GM19452 (cell line): ENCODE measurements at regions not wholly inside any gene's neighbourhood (a gene's known extent, or its start where the extent isn't known, plus 50 kb on each side); places are given as distances from the start of the nearest gene placed in this dataset.

Experiments
- ATAC-seq: cut with Tn5 transposase; IDR thresholded peaks from one replicate; pipeline ENCODE4 v1.9.1; 2021; ENCODE audit not compliant: unreplicated experiment

DNA sequence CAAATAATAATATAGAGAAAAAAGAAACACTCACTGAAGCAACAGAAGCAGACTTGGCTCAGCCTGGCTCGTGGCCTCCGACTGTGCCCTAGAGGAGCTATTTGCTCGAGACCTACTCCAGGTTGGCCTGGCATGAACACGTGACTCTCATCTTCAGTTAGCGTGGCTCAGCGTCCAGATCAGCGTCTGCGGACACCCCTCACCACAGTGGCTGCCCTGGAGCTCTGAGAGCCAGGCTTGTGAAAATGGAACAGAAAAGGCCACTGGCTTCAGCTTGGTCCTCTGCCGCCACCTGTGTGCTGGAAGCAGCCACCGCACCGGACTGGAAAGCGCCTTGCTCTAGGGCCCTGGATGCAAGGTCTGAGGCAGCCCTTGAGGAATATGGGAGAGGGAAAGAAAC lies 1184.0 kb upstream of the GYPC start:
- no peak for ATAC-seq

DNA sequence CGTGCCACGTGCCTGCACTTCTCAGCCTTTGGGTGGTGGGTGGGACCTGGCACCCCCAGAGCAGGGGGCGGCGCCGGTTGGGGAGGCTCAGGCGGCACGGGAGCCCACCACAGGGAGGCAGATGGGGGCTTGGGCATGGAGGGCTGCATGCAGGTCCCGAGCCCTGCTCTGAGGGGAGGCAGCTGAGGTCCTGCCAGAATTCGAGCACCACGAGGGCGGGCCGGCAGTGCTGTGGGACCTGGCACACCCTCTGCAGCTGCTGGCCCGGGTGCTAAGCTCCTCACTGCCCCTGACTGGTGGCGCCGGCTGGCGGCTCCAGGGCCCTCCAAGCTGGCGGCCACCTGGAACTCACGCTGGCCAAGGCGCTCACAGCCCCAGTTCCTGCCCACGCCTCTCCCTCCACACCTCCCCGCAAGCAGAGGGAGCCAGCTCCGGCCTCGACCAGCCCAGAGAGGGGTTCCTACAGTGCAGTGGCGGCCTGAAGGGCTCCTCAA lies 1176.8 kb upstream of the GYPC start:
- no peak for ATAC-seq

DNA sequence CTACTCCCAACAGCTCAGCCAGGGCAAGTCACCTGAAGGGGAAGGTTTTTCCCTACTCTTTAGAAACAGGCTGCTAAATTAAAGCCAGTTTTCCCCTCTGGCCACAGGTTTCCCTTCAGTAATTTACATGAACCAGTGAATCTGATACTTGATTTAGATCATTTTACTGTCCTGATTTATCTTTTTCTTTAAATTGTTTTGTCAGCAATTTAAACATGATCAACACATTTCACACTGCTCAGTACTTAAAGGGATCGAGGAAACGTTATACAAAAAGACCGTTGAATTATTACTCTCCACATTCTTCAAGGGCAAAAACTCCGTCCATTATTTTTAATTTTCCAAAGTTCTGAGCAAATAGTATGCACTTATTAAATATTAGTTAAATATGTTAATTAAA lies 1165.7 kb upstream of the GYPC start:
- ATAC-seq: no peak

DNA sequence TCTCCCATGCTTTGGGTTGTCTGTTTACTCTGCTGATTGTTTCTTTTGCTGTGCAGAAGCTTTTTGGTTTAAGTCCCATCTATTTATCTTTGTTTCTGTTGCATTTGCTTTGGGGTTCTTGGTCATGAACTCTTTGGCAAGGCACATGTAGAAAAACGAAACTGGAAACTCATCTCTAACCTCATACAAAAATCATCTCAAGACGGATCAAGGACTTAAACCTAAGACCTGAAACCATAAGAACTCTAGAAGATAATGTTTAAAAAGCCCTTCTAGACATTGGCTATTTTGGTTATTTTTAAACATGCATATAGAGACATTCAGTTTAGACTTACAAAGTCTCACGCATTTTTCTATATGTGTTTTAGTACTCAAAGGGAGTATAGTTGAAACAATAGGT lies 1164.3 kb upstream of the GYPC start:
- ATAC-seq: no peak

DNA sequence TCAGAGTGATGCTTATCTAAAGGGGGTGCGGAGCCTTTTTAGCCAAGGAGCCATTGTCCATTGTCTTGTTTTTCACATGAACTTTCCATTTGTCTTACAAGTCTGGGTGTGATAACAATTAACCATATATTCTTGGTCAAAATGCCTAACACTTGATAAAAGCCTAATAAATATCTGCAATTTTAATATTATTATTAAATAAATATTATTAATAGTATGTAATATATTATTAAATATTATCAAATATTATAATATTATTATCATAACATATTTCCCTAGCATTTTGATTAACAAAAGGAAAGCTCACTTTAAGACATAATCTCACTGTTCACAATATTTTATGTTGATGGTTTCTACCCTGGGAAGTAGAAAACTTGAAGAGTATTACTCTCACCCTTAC lies 1143.6 kb upstream of the GYPC start:
- no peak for ATAC-seq

DNA sequence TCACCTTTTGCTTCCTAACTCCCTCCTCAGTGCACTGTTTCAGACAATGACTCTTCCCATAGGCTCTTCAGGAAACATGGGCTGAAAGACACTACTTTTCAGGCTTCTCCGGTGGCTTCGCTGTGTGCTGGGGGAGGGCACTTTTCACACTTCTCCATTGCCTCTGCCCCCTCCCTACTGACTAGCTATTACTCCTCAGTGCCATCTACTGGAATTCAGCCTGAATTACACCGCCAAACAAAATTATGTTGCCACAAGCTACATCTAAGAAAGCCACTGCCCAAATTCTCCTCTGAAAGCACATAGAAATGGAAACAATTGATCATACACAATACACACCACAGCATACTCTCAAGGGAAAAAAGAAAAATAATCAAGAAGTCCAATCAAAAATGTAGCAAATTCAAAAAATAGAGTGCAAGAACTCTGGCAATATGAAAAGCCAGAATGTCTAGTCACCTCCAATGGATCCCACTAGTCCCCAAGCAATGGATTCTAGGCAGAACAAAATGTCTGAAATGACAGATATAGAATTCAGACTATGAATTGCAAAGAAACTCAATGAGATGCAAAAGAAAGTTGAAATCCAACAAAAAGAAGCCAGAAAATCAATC lies 1139.4 kb upstream of the GYPC start:
- ATAC-seq: no peak

DNA sequence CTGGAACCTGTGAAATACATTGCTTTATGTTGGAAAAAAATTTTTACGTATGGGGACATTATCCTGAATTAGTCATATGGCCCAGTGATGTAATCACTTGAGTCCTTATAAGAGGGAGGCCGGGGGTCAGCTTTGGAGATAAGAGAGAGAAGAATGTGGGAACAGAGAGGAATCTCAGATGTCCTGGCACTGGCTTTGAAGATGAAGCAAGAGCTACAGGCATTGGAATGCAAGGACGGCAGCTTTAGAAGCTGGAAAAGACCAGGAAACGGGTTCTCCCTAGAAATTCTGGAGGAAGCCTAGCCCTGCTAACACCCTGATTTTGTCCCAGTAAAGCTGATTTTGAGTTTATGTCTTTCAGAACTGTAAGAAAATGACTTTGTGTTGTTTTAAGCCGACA lies 1129.9 kb upstream of the GYPC start:
- no peak for ATAC-seq

DNA sequence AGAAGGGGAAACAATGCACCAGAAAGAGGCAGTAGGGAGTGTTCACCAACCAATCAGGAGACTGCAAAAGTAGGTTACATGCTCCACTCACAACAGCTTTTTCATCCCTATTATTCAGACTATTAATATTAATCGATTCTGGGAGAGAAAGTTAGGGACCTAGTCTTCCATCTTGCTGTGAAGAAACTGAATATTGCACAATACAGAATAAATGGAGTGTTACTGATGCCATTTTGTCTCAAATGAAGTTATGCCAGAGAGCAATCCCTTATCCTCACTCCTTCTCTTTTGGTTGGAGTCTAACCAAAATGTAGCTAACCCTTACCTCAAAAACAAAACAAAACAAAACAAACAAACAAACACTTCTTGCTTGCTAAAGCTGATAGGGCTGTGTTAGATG lies 1120.9 kb upstream of the GYPC start:
- no peak for ATAC-seq

DNA sequence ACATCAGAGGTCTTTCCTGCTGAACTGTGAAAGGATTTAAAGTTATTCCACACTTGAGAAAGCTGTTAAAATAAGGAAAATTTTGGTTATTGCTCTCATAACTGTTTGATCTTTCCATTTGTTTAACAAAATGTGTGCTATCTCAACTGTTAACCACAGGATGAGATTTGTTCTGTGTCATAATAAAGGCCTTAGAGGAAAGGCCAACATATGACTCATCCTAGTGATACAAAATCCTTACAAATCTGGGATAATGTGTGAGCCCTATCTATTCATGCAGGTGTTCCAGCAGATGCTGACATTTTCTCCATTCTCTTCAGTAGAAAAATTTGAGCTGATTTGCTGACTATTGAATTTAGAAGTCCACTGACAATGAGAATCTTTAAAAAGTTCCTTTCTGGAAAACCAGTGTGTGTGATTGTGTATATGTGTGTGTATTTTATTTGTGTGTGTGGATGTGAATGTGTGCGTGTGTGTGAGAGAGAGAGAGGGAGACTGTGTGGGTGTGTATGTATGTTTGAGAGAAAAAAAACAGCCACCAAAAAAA lies 1111.9 kb upstream of the GYPC start:
- no peak for ATAC-seq

DNA sequence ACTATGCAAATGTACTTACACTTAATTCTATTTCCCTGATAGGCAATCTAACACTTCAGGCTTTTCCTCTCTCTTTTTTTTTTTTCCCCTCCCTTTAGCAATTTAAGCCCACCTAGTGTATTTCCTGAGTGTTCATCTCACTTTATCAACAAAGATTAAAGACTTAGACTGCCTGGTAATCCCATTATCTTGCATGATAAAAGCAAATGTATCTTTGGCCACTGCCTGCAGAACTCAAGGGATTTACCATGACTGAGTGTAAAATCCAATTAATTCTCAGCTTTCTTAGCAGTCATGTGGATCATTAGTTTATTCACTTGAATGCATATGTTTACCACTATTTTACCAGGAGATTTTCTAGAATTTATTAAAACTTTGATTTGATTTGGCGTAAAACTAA lies 1102.2 kb upstream of the GYPC start:
- ATAC-seq: no peak

DNA sequence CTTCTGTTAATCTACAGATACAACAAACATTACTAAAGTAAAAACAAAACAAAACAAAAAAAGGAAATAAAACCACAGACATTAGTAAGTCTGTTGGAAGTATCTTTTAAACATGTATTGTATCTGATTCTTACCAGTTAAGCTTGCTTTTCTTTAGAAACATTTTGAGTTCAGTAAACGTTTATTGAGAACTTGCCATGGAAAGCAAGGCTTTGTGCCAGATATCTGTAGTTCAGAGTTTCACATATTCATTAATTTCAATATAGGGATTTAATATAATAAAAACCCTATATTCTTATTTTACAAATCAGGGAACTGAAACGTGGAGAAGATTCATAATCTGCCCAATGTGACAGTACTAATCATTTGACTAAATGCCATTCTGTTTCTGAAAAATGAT lies 1101.0 kb upstream of the GYPC start:
- ATAC-seq: no peak

DNA sequence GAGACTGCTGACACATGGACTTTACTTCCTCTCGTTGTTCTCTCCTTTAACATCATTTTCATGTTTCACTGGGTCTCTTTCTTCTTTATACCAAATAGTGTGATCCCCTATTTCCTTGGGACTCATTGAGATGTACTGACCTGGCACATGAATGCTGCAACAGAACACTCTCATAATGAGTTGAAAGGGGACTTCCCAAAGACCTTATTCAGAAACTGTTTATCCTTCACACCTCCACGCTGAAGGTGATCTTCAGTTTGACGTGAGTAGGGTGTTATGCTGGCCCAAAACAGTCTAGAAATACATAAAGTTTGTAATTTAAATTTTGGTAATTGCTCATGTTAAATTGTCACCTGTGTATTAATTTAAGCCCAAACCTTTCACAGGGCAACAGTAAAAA lies 1096.8 kb upstream of the GYPC start:
- ATAC-seq: no peak

DNA sequence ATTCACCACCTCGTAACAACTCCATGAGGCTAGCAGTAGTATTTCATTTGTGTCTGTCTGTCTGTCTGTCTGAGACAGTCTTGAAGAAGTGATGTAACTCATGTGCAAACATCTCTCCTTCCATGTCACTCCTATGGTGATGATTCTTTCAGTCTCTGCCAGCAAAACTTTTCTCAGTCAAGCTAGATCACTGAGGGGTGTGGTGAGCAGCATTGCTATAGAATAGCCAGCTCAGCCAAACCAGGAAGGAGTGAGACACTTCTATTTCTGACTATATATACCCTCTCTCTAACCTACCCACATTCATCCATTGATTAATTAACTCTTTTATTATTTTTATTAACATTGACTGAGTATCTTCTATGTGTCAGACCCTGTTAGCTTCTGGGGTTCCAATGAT lies 1095.1 kb upstream of the GYPC start:
- no peak for ATAC-seq

DNA sequence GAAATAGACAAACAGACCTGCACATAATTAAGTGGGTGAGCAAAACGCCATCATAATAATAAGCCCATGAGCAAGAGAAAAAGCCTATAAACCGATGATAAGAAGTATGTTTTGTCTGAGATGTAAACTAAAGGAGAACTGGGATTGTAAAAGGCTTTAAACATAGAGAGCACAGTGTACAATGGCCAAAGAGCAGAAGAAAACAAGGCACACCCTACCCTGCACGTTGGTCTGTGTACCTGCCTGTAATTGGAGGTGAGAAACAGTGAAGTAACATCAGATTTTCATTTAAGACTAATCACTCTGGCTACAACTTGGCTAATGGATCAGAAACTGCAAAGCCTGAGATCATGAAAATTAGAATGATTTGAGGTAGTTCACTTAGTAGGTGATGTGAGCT lies 1094.7 kb upstream of the GYPC start:
- ATAC-seq: no peak

DNA sequence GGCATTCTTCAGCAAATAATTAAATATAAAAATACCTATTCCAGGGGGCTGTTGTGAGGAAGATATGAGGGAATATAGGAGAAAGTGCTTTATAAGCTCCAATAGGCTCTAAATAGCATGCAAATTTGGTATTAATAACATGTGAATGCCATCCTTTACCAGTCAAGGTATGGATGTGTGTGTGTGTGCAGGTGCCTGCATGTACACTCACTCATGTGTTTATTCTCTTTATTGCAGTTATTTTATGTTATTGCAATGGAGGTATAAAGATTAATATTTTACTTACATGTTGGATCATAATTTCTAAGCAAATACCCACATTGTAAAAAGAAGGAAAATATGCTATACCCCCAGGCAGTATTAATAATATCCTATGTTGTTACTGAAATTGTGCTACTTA lies 1093.0 kb upstream of the GYPC start:
- ATAC-seq: no peak

DNA sequence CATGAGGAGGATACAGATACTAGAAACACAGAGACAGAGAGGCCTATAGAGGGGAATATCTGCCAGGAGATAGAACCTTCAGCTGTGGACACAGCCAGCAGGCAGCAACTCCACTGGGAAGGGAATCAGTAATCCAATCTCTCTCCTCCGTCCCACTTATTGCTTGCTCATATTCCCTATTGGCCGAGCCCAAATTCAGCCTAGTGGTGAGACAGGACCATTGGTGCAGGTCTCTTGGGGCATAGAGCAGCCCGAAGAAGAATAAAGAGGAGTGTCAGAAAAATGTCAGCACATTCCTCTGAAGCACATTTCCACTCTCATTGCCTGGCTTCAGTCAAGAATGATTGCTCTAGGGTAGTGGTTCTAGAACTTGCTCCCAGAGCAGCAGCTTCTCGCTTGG lies 1091.5 kb upstream of the GYPC start:
- no peak for ATAC-seq

DNA sequence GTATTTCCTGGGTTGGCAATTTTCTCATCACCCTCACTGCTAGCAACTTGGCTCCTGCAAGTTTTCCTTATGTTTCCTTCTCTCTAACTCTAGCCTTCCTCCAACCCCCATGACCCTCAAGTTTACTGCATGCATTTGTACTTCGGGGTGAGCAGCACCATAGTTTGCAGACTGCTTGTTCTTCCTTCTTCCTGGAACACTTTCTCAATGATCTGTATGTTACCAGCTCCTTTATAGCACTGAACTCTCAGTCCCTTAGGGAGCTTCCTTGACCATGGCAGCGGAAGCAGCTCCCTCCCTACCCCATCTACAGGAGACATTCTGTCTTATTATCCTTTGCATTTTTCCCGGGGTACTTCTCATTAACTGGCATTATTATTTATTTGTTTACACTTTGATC lies 1089.5 kb upstream of the GYPC start:
- ATAC-seq: no peak

DNA sequence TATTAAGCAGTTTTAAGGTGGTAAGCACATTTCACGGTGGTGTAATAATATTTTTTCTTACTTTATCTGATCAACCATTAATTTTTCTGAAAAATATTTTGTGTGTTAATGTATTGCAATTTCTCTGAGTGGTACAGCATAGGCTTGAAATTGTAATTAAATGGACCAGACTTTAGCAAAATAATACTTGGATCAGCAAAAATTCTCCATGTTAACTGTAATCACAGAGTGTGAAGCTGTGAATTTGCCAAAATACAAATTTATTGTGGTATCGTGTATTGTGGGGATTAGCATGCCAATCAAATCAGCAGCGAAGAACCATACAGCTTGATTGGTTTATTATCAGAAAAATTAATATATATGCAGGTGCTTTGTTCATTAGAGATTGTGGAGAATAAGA lies 1088.9 kb upstream of the GYPC start:
- ATAC-seq: no peak

DNA sequence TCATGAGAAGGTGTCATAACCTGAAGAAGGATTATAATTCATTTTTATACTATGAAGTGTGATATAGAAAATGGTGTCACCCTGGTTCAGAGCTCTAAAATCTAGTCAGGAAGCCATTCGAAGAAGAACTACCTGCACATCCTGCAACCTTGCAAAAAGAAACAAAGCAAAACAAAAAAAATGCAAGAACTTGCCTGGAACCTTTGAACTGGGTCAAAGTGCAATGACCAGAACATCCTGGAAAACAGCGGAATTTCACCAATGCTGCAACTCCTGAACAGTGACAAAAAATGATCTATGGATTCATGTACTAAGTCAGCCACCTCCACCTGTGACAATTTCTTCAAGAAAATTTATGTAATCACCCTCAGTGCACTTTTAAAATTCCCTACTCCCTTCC lies 1083.3 kb upstream of the GYPC start:
- no peak for ATAC-seq

DNA sequence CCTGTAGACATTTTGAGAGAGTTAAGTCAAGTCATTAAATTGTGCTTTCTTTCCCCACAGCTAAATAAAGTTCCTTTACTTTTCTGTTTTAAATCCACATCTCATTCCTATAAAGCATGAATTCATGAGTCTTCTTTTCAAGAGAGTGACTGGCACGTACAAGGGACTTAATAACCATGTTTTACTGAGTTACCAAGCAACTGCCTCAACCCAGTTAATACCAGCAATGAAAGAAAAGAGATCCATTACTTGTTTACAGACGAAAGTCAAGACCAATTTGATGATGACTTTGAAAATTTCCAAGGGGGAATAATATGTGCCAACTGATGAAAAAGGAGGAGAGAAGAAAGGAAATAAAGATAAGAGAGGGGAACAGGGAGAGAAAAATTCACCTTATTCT lies 1082.5 kb upstream of the GYPC start:
- no peak for ATAC-seq

DNA sequence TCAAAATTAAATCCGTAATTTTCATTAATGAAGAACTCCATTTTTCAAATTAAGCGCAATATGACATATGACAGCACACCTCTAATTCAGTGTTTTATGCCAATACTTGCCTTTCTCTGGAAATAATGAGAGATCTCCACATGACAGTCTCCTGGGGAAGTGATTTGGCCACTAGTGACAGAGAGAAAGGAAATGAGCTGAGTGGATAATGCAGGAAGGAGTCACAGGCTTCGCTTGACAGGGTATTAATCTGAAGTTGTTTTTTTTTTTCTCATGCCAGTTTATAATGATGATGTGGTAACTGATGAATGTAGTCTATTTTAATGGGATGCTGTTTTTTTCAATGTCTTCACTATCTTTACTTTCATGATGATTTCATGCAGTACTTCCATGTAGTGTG lies 1079.4 kb upstream of the GYPC start:
- ATAC-seq: no peak

DNA sequence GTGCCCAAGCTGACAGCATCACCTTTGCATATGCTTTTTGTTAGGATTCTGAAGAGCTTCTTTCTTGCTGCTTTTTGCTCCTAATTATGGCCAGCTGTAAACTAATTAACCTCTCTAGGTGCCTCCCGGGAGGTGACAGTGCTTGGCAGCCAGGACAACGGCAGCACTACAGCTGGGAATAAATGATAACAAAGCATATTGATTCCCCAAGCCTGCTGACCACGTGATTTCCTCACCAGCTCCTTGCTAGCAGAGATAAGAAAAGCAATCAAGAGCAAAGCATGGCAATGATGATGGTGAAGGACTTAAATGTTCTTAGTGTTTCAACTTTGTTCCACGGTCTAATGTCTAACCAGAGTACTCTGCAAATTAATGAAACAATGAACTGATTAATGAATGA lies 1074.4 kb upstream of the GYPC start:
- no peak for ATAC-seq

DNA sequence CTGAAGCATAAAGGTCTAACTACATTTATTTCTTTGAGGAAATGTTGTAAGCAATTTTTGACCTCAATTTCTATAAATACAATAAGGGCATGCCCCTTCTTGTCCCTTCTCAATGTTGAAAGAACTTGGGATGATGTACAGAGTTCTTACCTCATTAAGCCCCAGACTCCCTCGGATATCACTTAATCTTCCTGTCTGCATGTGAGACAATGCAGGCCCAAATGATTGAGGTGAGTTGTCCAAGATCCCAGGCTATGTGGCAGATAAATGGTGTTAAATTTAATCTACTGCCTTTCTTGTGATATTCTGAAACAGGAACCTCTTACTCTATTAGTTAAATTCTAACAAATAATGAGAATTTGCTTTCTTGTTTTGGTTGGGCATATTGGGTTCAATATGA lies 1073.4 kb upstream of the GYPC start:
- no peak for ATAC-seq
